ENCODE measurements at regions not wholly inside any gene's neighbourhood (a gene's known extent, or its start where the extent isn't known, plus 50 kb on each side); places are given as distances from the start of the nearest gene placed in this dataset.

GRCh38 chr9:7346144-7346543 is 453.4 kb downstream of the DMAC1 start:
- TF ChIP-seq, protein P1, sequence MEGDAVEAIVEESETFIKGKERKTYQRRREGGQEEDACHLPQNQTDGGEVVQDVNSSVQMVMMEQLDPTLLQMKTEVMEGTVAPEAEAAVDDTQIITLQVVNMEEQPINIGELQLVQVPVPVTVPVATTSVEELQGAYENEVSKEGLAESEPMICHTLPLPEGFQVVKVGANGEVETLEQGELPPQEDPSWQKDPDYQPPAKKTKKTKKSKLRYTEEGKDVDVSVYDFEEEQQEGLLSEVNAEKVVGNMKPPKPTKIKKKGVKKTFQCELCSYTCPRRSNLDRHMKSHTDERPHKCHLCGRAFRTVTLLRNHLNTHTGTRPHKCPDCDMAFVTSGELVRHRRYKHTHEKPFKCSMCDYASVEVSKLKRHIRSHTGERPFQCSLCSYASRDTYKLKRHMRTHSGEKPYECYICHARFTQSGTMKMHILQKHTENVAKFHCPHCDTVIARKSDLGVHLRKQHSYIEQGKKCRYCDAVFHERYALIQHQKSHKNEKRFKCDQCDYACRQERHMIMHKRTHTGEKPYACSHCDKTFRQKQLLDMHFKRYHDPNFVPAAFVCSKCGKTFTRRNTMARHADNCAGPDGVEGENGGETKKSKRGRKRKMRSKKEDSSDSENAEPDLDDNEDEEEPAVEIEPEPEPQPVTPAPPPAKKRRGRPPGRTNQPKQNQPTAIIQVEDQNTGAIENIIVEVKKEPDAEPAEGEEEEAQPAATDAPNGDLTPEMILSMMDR (conservative IDR thresholded peaks at IDR 0.05): no peak
- no peak for TF ChIP-seq EZH2 (IDR thresholded peaks at IDR 0.05; ENCODE audit: low read depth)
